DOHH2 (cell line): ENCODE measurements at regions not wholly inside any gene's neighbourhood (a gene's known extent, or its start where the extent isn't known, plus 50 kb on each side); places are given as distances from the start of the nearest gene placed in this dataset.

Experiments
- EZH2phosphoT487 ChIP-seq: fragments of 200-600 bp; sonication (generic); IDR thresholded peaks from 2 replicates; pipeline ENCODE4 v1.6.1; 2017; ENCODE audit warnings: borderline replicate concordance, mild to moderate bottlenecking, antibody characterized with exemption, low read length, moderate library complexity, mixed read lengths
- TF ChIP-seq, protein P1 (sequence below): fragments of 200-600 bp; sonication (generic); IDR thresholded peaks from one replicate; pipeline ENCODE4 v1.5.1; 2014; ENCODE audit warnings: antibody characterized with exemption, mild to moderate bottlenecking, low read depth, low read length; ENCODE audit not compliant: poor library complexity, severe bottlenecking

DNA sequence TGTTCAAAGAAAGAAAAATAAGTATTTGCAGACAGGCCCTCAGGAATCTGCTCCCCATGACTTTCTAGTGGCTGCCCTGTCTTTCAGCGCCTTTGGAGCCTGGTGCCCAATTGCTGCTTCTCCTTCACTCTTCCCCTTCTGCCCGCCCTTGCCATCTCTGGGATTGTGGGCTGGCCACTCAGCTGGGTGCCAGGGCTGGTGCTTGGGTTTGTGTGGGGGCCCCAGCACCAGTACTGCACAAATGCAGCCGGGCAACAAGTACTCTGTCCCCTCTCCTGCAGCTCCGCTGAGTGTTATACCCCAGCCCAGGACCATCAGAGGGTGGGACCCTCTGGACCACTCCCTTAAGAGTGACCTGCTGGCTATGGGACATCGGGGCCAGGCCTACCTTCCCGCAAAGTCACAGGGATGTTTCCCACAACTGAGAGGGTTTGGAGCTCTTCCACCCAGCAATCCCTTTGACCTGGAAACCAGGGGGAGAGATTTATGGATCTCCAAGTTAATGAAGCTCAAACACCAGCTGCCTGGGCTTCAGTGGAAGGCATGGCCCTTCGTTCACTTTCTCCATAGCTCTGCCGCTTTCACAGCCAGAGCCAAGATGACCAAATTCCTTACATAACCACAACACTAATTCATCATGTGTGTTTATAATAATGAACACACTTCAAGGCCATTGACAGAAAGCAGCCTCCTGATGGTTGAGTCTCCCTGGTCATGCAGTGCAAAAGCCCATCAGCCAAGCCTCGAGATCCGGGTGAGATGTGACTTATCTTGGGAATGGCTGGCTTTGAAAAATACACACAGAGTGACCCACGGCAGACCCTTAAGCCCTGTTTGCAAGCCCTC is 313.9 kb upstream of the ZNF32 start:
- TF ChIP-seq, protein P1, sequence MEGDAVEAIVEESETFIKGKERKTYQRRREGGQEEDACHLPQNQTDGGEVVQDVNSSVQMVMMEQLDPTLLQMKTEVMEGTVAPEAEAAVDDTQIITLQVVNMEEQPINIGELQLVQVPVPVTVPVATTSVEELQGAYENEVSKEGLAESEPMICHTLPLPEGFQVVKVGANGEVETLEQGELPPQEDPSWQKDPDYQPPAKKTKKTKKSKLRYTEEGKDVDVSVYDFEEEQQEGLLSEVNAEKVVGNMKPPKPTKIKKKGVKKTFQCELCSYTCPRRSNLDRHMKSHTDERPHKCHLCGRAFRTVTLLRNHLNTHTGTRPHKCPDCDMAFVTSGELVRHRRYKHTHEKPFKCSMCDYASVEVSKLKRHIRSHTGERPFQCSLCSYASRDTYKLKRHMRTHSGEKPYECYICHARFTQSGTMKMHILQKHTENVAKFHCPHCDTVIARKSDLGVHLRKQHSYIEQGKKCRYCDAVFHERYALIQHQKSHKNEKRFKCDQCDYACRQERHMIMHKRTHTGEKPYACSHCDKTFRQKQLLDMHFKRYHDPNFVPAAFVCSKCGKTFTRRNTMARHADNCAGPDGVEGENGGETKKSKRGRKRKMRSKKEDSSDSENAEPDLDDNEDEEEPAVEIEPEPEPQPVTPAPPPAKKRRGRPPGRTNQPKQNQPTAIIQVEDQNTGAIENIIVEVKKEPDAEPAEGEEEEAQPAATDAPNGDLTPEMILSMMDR: no peak
- TF ChIP-seq EZH2phosphoT487: no peak
